Muscle layer of colon (tissue), 2 donors: ENCODE measurements at regions not wholly inside any gene's neighbourhood (a gene's known extent, or its start where the extent isn't known, plus 50 kb on each side); places are given as distances from the start of the nearest gene placed in this dataset.
"Not testable (repeated sequence)": the region's sequence is repeated elsewhere in the genome, so short reads cannot be mapped to it uniquely, and the experiment has no call there.

ENCODE experiments used
- H3K27ac ChIP-seq: one replicate; pipeline ENCODE4 v1.7.0; 2013; ENCODE audit warnings: low read depth, mild to moderate bottlenecking, low read length, moderate library complexity
- H3K27me3 ChIP-seq, 2 donors: one replicate each; pipeline ENCODE4 v1.7.0; 2013; ENCODE audit warnings: low read length in 2 of 2, mild to moderate bottlenecking in 2 of 2; ENCODE audit not compliant: insufficient read depth in 2 of 2, control insufficient read depth in 1 of 2
- H3K36me3 ChIP-seq: one replicate; pipeline ENCODE4 v1.7.0; 2013; ENCODE audit warnings: mild to moderate bottlenecking, low read length; ENCODE audit not compliant: insufficient read depth
- H3K4me1 ChIP-seq: one replicate; pipeline ENCODE4 v1.7.0; 2013; ENCODE audit warnings: mild to moderate bottlenecking, low read length; ENCODE audit not compliant: insufficient read depth
- H3K4me3 ChIP-seq, 2 donors: one replicate each; pipeline ENCODE4 v1.7.0; 2013; ENCODE audit warnings: low read length in 2 of 2, low read depth in 1 of 2, mild to moderate bottlenecking in 1 of 2, moderate library complexity in 1 of 2
- H3K9ac ChIP-seq: one replicate; pipeline ENCODE4 v1.7.0; 2013; ENCODE audit warnings: low read length
- H3K9me3 ChIP-seq: one replicate; pipeline ENCODE4 v1.7.0; 2013; ENCODE audit warnings: mild to moderate bottlenecking, low read length
- donor health status: abdominal sarcoma.
- donor health status: Adenocarcinoma of cecum.

DNA sequence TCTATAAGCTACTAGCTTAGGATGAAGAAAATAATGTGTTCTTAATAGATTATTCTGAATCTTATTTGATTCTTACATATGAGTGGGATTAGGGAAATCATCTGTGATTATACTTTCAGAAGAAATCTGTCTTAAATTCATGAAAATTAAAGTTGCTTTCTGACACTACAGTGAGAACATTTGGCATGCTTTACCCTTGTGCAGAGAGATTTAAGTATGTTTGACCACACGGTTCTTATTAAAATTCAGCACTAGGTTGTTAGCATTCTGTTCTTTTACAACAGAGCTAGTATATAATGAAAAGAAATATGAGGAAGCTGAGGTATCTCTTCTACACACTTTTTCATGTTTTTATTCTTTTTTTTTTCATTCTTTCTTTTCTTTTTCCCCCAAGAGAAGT lies 2723.9 kb downstream of the PCDH9 start:
- Histone ChIP-seq H3K9me3 (no peaks in the 10 kb centered on the region), H3K27me3 (no peaks in the 10 kb centered on the region), H3K4me3 (no peak overlapping the region), H3K9ac (no peak overlapping the region), H3K36me3 (no peaks in the 10 kb centered on the region), H3K27ac (no peak overlapping the region), H3K4me1 (no peaks in the 10 kb centered on the region)

DNA sequence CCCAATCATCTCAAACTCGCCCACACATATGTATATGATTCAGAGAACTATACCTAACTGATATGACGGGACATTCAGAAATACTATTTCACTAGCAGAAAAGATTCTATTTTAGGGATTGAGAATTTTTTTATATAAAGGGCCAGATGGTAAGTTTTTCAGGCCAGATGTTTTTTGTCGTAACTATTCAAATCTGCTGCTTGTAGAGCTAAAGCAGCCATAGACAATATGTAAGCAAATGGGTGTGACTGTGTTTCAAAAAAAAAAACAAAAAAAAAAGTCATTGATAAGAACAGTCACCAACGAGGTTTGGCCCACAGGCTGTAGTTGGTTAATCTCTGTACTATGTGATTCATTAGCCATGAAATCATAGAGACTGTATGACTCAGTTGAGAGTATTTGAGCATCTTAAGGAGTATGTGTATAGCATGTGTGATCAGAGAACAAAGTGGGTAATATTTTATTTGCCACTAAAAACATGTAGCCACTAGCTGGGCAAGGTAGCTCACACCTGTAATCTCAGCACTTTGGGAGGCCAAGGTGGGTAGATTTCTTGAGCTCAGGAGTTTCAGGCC lies 2724.7 kb downstream of the PCDH9 start:
- H3K9ac ChIP-seq = no peak overlapping the region
- no peaks in the 10 kb centered on the region for H3K36me3 ChIP-seq
- no peaks in the 10 kb centered on the region for H3K4me1 ChIP-seq
- H3K9me3 ChIP-seq = no peaks in the 10 kb centered on the region
- H3K27me3 ChIP-seq = no peaks in the 10 kb centered on the region
- no peak overlapping the region for H3K27ac ChIP-seq
- H3K4me3 ChIP-seq = no peak overlapping the region

DNA sequence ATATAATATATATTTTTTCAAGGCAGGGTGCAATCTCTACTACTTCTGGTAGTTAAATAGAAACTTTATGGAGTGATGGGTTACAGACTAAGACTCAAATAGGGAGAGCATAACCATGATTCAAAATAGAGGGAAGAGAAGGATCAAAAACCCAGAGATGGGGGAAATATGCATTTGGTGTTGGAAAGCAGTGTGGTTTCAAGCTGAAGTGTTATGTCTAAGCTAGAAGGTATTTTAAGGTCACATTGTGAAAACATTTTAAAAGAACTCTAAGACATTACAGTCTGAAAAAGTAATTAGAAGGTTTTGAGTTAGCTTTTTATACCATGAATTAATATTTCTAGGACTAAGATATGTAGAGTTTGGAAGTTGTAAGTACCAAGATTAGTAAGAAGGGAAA lies 2741.4 kb downstream of the PCDH9 start:
- Histone ChIP-seq H3K27me3 (no peaks in the 10 kb centered on the region), H3K36me3 (no peaks in the 10 kb centered on the region), H3K9me3 (no peaks in the 10 kb centered on the region), H3K4me1 (no peaks in the 10 kb centered on the region), H3K27ac (no peak overlapping the region), H3K4me3 (no peak overlapping the region), H3K9ac (no peak overlapping the region)

DNA sequence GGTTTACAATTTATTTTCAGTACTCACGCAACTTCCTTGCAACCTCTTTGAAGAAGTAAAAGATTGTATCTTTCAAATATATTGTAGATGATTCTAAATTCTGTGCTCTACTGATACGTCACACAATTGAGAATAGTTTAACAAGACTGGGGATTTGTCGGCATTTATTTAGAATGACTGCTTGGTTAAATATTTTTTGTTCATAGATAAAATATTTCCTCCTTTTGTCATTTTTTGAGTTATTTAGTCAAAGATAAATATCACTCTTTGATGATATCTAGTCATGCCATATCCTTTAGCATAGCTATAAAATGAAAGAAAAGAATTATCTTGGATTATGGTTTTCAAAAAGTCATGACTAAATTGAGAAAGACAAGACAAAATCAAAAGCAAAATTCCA lies 2747.8 kb downstream of the PCDH9 start:
- H3K27me3 ChIP-seq = no peaks in the 10 kb centered on the region

DNA sequence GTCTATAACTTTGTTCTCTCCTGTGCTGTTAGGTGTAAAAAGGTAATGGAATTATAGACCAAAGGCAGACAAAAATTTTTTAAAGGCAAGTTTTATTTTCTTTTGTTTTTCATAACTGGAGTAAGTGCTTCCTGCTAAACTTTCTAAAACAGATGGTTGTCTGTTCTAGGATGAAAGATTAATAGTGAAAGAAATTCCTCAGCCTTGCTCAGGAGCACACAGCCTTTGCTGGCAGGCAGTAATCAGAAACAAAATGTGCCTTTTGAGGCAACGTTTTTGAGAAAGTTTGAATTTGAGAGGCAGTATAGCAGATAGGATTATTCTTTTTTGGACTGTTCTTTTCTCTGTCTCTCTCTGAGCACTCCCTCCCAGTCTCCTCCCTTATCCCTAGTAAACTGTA lies 2749.5 kb downstream of the PCDH9 start:
- Histone ChIP-seq H3K9me3 (no peaks in the 10 kb centered on the region), H3K4me1 (no peaks in the 10 kb centered on the region), H3K9ac (no peak overlapping the region), H3K27ac (no peak overlapping the region), H3K4me3 (no peak overlapping the region), H3K27me3 (no peaks in the 10 kb centered on the region), H3K36me3 (no peaks in the 10 kb centered on the region)

More for the DNA sequence above, 2747.8 kb downstream of the PCDH9 start:
- Histone ChIP-seq H3K4me3 (no peak overlapping the region), H3K9me3 (no peaks in the 10 kb centered on the region), H3K4me1 (no peaks in the 10 kb centered on the region), H3K36me3 (no peaks in the 10 kb centered on the region), H3K9ac (no peak overlapping the region), H3K27ac (no peak overlapping the region)

DNA sequence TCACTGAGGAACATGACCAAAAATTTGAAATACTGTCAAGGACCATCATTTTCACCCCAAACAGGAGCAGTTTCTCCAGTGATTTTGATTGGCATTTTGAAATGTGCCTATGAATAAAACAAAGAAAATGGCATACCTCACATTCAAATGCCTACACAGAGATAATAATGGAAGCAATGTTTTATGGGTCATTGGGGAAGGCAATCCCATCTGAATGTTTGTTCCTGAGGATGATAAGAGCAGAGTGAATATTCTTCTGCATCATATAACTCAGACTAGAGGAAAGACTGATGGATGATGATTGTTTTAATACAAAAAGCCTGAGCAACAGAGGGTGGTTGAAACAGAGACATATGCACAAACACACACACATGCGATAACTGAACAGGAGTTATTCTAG lies 2749.9 kb downstream of the PCDH9 start:
- H3K27ac ChIP-seq = no peak overlapping the region

DNA sequence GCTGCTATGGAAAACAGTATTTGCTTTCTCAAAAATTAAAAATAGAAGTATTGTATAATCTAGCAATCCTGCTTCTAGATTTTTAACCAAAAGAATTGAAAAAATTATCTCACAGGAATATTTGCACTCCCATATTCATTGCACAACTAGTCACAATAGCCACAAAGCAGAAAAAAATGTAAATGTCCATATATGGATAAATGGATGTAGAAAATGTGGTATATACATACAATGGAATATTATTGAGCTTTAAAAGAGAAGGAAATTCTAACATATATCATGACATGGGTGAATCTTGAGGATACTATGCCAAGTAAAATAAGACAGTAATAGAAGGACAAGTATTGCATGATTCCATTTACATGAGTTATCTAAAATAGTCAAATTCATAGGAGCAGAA lies 2753.0 kb downstream of the PCDH9 start:
- Histone ChIP-seq H3K4me3 (no peak overlapping the region), H3K36me3 (no peaks in the 10 kb centered on the region), H3K27me3 (no peaks in the 10 kb centered on the region), H3K4me1 (no peaks in the 10 kb centered on the region), H3K27ac (no peak overlapping the region), H3K9ac (no peak overlapping the region), H3K9me3 (no peaks in the 10 kb centered on the region)

More for the DNA sequence above, 2749.9 kb downstream of the PCDH9 start:
- no peaks in the 10 kb centered on the region for H3K9me3 ChIP-seq
- H3K9ac ChIP-seq = no peak overlapping the region
- no peaks in the 10 kb centered on the region for H3K36me3 ChIP-seq
- H3K27me3 ChIP-seq = no peaks in the 10 kb centered on the region
- H3K4me1 ChIP-seq = no peaks in the 10 kb centered on the region
- H3K4me3 ChIP-seq = no peak overlapping the region

DNA sequence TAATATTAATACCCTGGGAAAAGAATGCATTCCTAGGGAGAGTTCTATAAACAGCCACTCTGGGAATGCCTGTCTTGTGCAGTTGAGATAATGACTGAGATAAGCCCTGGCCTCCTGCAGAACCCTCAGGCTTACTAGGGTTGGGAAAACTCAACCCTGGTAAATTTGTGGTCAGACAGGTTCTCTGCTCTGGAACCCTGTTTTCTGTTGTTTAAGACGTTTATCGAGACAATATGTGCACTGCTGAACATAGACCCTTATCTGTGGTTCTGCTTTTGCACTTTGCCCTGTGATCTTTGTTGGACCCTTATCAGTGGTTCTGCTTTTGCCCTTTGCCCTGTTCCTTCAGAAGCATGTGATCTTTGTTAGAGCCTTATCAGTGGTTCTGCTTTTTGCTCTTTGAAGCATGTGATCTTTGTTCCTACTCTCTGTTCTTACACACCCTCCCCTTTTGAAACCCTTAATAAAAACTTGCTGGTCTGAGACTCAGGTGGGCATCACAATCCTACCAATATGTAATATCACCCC lies 2754.0 kb downstream of the PCDH9 start:
- not testable (repeated sequence) for H3K9ac ChIP-seq, H3K36me3 ChIP-seq, H3K9me3 ChIP-seq, H3K27ac ChIP-seq, H3K4me3 ChIP-seq, H3K4me1 ChIP-seq, H3K27me3 ChIP-seq

DNA sequence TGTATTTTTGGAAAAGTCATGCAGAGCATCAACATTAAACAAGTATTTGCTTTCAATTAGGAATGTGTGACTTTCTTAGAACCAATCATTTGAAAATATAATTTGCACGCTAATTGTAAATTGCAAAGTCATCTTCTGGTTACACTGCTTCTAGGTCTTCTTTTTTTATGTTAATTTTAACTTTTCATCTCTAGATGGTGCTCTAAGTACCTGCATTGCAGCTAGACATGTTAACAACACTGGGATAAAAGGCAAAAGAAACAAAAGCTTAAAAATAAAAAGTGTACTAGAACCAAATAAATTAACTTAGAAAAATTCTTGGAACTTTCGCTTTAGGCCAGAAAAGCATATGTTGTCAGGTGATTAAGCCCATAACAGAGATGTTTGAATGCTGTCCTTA lies 2758.2 kb downstream of the PCDH9 start:
- H3K4me3 ChIP-seq = no peak overlapping the region
- no peaks in the 10 kb centered on the region for H3K27me3 ChIP-seq
- H3K9me3 ChIP-seq = no peaks in the 10 kb centered on the region
- H3K4me1 ChIP-seq = no peaks in the 10 kb centered on the region
- no peak overlapping the region for H3K27ac ChIP-seq
- H3K9ac ChIP-seq = no peak overlapping the region
- no peaks in the 10 kb centered on the region for H3K36me3 ChIP-seq

DNA sequence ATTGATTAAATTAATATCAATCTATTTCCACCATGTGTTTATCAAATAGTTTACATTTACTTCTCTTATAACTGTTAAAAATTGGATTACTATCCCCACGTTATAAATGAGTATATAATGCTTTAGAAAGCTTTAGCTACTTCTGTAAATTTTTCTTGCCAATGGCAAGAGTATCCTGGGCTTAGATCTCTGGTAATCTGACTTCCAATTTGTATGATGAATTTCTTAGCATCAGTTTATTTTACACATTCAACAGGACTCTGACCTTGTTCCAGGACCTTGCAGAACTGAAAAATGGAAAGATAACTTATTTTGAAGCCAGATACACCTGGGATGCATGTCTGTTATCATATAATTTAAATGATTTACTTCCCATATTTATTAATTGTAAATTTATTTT lies 2759.4 kb downstream of the PCDH9 start:
- no peaks in the 10 kb centered on the region for H3K36me3 ChIP-seq
- H3K27ac ChIP-seq = no peak overlapping the region
- H3K9ac ChIP-seq = no peak overlapping the region
- no peaks in the 10 kb centered on the region for H3K4me1 ChIP-seq
- no peaks in the 10 kb centered on the region for H3K9me3 ChIP-seq
- H3K4me3 ChIP-seq = no peak overlapping the region
- H3K27me3 ChIP-seq = no peaks in the 10 kb centered on the region

DNA sequence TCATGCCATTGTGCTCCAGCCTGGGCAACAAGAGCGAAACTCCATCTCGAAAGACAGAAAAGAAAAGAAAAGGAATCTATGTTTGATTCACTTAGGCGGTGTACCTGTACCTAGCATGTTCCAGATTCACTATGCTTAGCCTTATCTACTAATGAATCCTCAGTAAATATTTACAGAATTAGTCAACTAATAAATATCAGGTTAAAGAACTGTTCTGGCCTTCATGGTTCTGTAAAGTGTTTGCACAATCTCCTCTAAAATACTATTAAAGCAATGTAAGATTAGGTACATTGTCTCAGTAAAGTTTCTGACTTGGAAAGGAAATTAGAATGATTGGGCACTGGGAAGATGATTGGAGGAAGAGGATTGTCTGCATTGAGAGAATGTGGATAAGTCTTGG lies 2770.4 kb downstream of the PCDH9 start:
- Histone ChIP-seq H3K9ac (no peak overlapping the region), H3K27ac (no peak overlapping the region), H3K27me3 (no peaks in the 10 kb centered on the region), H3K36me3 (no peaks in the 10 kb centered on the region), H3K9me3 (no peaks in the 10 kb centered on the region), H3K4me3 (no peak overlapping the region), H3K4me1 (no peaks in the 10 kb centered on the region)

DNA sequence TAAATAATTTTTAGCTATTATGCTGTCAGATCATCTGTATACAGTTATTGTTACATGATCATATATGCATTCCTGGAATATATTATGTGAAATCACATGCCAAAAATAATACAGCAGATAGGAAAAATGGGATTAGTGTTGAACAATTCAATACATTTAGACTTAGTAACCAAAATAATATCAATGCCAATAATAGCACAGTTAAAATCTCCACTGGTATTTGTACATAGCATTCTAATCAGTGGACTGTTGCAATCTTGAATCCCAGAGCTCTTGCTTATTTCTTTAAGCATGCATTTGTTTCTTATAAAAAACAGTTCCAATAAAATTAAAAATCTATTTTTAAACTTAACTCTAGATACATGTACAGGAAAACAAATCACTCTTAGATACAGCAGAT lies 2772.2 kb downstream of the PCDH9 start:
- Histone ChIP-seq H3K27me3 (no peaks in the 10 kb centered on the region), H3K9me3 (no peaks in the 10 kb centered on the region), H3K9ac (no peak overlapping the region), H3K4me1 (no peaks in the 10 kb centered on the region), H3K27ac (no peak overlapping the region), H3K36me3 (no peaks in the 10 kb centered on the region), H3K4me3 (no peak overlapping the region)
